ENCODE measurements at regions not wholly inside any gene's neighbourhood (a gene's known extent, or its start where the extent isn't known, plus 50 kb on each side); places are given as distances from the start of the nearest gene placed in this dataset.

GRCh38 chr9:116070256-116070914 lies 83.2 kb upstream of the PAPPA start:
- H3K9ac ChIP-seq (ENCODE audit: low read length) = no peak overlapping the region
- no peaks in the 10 kb centered on the region for H3K4me1 ChIP-seq (ENCODE audit: low read length)
- no peak overlapping the region for H3K27ac ChIP-seq (ENCODE audit: low read length)
- TF ChIP-seq EZH2phosphoT487 (IDR thresholded peaks at IDR 0.05; ENCODE audit: low read length) (no peak), CTCF (IDR thresholded peaks at IDR 0.05; ENCODE audit: low read length) (no peak), EZH2 (optimal IDR thresholded peaks at IDR 0.05; ENCODE audit: low read depth, low read length) (no peak)
- no peaks in the 10 kb centered on the region for H3F3A ChIP-seq (ENCODE audit: insufficient read depth, low read length)
- no peak overlapping the region for H2AFZ ChIP-seq (ENCODE audit: low read length)
- no peak for DNase-seq
- no peaks in the 10 kb centered on the region for H3K36me3 ChIP-seq (replicated peaks; ENCODE audit: insufficient read depth, low read length)
- no peaks in the 10 kb centered on the region for H4K20me1 ChIP-seq (ENCODE audit: insufficient read depth, low read length)
- no peaks in the 10 kb centered on the region for H3K27me3 ChIP-seq (replicated peaks; ENCODE audit: insufficient read depth, low read length)
- H3K9me3 ChIP-seq (replicated peaks; ENCODE audit: insufficient read depth, low read length) = no peaks in the 10 kb centered on the region
- H3K9me2 ChIP-seq (replicated peaks; ENCODE audit: insufficient read depth, low read length) = no peaks in the 10 kb centered on the region
- no peak overlapping the region for H3K4me2 ChIP-seq (ENCODE audit: low read depth, low read length)
- no peak overlapping the region for H3K4me3 ChIP-seq (ENCODE audit: low read length)
- no peaks in the 10 kb centered on the region for H3K79me2 ChIP-seq (ENCODE audit: low read length)

DNA sequence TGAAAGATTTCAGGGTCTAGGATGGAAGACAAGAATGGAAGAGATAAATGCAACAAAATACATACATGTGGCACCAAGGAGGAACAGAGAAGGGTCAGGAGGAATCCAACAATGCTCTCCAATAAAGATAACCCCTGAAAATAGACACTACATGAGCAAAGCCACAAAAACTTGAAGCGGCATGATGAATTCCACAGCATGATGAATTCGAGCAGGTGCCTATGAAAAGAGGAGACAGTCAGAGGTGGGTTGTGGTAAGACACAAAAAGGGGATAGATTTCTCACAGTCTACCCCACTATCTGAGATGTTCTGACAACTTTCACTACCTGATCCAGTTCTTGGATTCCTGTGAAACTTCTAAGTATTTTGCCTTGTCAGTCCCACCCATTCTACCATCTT lies 81.5 kb upstream of the PAPPA start:
- no peak overlapping the region for H2AFZ ChIP-seq (ENCODE audit: low read length)
- H3K9ac ChIP-seq (ENCODE audit: low read length) = no peak overlapping the region
- H3K79me2 ChIP-seq (ENCODE audit: low read length) = no peaks in the 10 kb centered on the region
- H3K27ac ChIP-seq (ENCODE audit: low read length) = no peak overlapping the region
- no peak for TF ChIP-seq EZH2 (optimal IDR thresholded peaks at IDR 0.05; ENCODE audit: low read depth, low read length)
- no peak for TF ChIP-seq EZH2phosphoT487 (IDR thresholded peaks at IDR 0.05; ENCODE audit: low read length)
- no peak for TF ChIP-seq CTCF (IDR thresholded peaks at IDR 0.05; ENCODE audit: low read length)
- H3K9me3 ChIP-seq (replicated peaks; ENCODE audit: insufficient read depth, low read length) = no peaks in the 10 kb centered on the region
- H3K27me3 ChIP-seq (replicated peaks; ENCODE audit: insufficient read depth, low read length) = no peaks in the 10 kb centered on the region
- H3K9me2 ChIP-seq (replicated peaks; ENCODE audit: insufficient read depth, low read length) = no peaks in the 10 kb centered on the region
- no peaks in the 10 kb centered on the region for H3K4me1 ChIP-seq (ENCODE audit: low read length)
- H3F3A ChIP-seq (ENCODE audit: insufficient read depth, low read length) = no peaks in the 10 kb centered on the region
- no peak overlapping the region for H3K4me2 ChIP-seq (ENCODE audit: low read depth, low read length)
- no peaks in the 10 kb centered on the region for H4K20me1 ChIP-seq (ENCODE audit: insufficient read depth, low read length)
- no peaks in the 10 kb centered on the region for H3K36me3 ChIP-seq (replicated peaks; ENCODE audit: insufficient read depth, low read length)
- H3K4me3 ChIP-seq (ENCODE audit: low read length) = no peak overlapping the region
- DNase-seq = no peak

- H3K27ac ChIP-seq (ENCODE audit: low read length) = no peak overlapping the region
- no peaks in the 10 kb centered on the region for H3F3A ChIP-seq (ENCODE audit: insufficient read depth, low read length)
- H3K9me2 ChIP-seq (replicated peaks; ENCODE audit: insufficient read depth, low read length) = no peaks in the 10 kb centered on the region
- no peak overlapping the region for H3K4me2 ChIP-seq (ENCODE audit: low read depth, low read length)
- H3K9ac ChIP-seq (ENCODE audit: low read length) = no peak overlapping the region
- H3K9me3 ChIP-seq (replicated peaks; ENCODE audit: insufficient read depth, low read length) = no peaks in the 10 kb centered on the region
- no peak for DNase-seq
- no peak overlapping the region for H3K4me3 ChIP-seq (ENCODE audit: low read length)
- no peaks in the 10 kb centered on the region for H3K36me3 ChIP-seq (replicated peaks; ENCODE audit: insufficient read depth, low read length)
- H3K27me3 ChIP-seq (replicated peaks; ENCODE audit: insufficient read depth, low read length) = no peaks in the 10 kb centered on the region
- H4K20me1 ChIP-seq (ENCODE audit: insufficient read depth, low read length) = no peaks in the 10 kb centered on the region
- no peaks in the 10 kb centered on the region for H3K79me2 ChIP-seq (ENCODE audit: low read length)
- no peak for TF ChIP-seq EZH2 (optimal IDR thresholded peaks at IDR 0.05; ENCODE audit: low read depth, low read length)
- no peak for TF ChIP-seq CTCF (IDR thresholded peaks at IDR 0.05; ENCODE audit: low read length)
- TF ChIP-seq EZH2phosphoT487 (IDR thresholded peaks at IDR 0.05; ENCODE audit: low read length) = no peak
- H2AFZ ChIP-seq (ENCODE audit: low read length) = no peak overlapping the region
- no peaks in the 10 kb centered on the region for H3K4me1 ChIP-seq (ENCODE audit: low read length)
Measured at GRCh38 chr9:116073826-116074225, 79.8 kb upstream of the PAPPA start.
